ENCODE measurements at regions not wholly inside any gene's neighbourhood (a gene's known extent, or its start where the extent isn't known, plus 50 kb on each side); places are given as distances from the start of the nearest gene placed in this dataset.

GRCh38 chr12:67803278-67803993 lies 154.9 kb downstream of the DYRK2 start:
- TF ChIP-seq, protein P1, sequence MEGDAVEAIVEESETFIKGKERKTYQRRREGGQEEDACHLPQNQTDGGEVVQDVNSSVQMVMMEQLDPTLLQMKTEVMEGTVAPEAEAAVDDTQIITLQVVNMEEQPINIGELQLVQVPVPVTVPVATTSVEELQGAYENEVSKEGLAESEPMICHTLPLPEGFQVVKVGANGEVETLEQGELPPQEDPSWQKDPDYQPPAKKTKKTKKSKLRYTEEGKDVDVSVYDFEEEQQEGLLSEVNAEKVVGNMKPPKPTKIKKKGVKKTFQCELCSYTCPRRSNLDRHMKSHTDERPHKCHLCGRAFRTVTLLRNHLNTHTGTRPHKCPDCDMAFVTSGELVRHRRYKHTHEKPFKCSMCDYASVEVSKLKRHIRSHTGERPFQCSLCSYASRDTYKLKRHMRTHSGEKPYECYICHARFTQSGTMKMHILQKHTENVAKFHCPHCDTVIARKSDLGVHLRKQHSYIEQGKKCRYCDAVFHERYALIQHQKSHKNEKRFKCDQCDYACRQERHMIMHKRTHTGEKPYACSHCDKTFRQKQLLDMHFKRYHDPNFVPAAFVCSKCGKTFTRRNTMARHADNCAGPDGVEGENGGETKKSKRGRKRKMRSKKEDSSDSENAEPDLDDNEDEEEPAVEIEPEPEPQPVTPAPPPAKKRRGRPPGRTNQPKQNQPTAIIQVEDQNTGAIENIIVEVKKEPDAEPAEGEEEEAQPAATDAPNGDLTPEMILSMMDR (IDR thresholded peaks at IDR 0.05; ENCODE audit: low read depth, low read length, poor library complexity, severe bottlenecking): no peak
- no peak for TF ChIP-seq EZH2phosphoT487 (IDR thresholded peaks at IDR 0.05; ENCODE audit: borderline replicate concordance, low read length)
